ENCODE measurements at regions not wholly inside any gene's neighbourhood (a gene's known extent, or its start where the extent isn't known, plus 50 kb on each side); places are given as distances from the start of the nearest gene placed in this dataset.

- TF ChIP-seq CTCF (IDR thresholded peaks at IDR 0.05), result no peak
- no peak for DNase-seq
- no peak overlapping the region for H3K4me3 ChIP-seq
- no peaks in the 10 kb centered on the region for H3K4me1 ChIP-seq (ENCODE audit: low read depth)
- no peaks in the 10 kb centered on the region for H3K36me3 ChIP-seq (ENCODE audit: low read depth)
- ATAC-seq, result no peak
- H3K9me3 ChIP-seq, result peaks cover 18% of the 10 kb centered on the region
- intact Hi-C loops (cut with DNase I, micrococcal nuclease), result no loop called here
Measured at GRCh38 chr9:82449986-82450385, 461.4 kb downstream of the SPATA31D1 start.

- Histone ChIP-seq H3K4me1 (ENCODE audit: low read depth) (no peaks in the 10 kb centered on the region), H3K9me3 (peaks cover 5% of the 10 kb centered on the region), H3K36me3 (ENCODE audit: low read depth) (no peaks in the 10 kb centered on the region), H3K4me3 (no peak overlapping the region)
- no peak for TF ChIP-seq CTCF (IDR thresholded peaks at IDR 0.05)
- ATAC-seq, result no peak
- intact Hi-C loops (cut with DNase I, micrococcal nuclease), result no loop called here
- no peak for DNase-seq
Measured at GRCh38 chr9:82454509-82455190, 466.1 kb downstream of the SPATA31D1 start.

GRCh38 chr9:82456642-82457041 lies 468.1 kb downstream of the SPATA31D1 start:
- ATAC-seq (no peak), DNase-seq (no peak)
- peaks cover 5% of the 10 kb centered on the region for H3K9me3 ChIP-seq
- intact Hi-C loops (cut with DNase I, micrococcal nuclease), result no loop called here
- TF ChIP-seq CTCF (IDR thresholded peaks at IDR 0.05), result no peak
- H3K4me3 ChIP-seq, result no peak overlapping the region
- H3K4me1 ChIP-seq (ENCODE audit: low read depth), result no peaks in the 10 kb centered on the region
- no peaks in the 10 kb centered on the region for H3K36me3 ChIP-seq (ENCODE audit: low read depth)

GRCh38 chr9:82457298-82457697 lies 468.7 kb downstream of the SPATA31D1 start:
- intact Hi-C loops (cut with DNase I, micrococcal nuclease), result no loop called here
- peaks cover 4% of the 10 kb centered on the region for H3K9me3 ChIP-seq
- H3K4me1 ChIP-seq (ENCODE audit: low read depth), result no peaks in the 10 kb centered on the region
- H3K36me3 ChIP-seq (ENCODE audit: low read depth), result no peaks in the 10 kb centered on the region
- TF ChIP-seq CTCF (IDR thresholded peaks at IDR 0.05), result no peak
- ATAC-seq, result no peak
- DNase-seq, result no peak
- H3K4me3 ChIP-seq, result no peak overlapping the region

GRCh38 chr9:82457891-82458290 lies 469.3 kb downstream of the SPATA31D1 start:
- Histone ChIP-seq H3K36me3 (ENCODE audit: low read depth) (no peaks in the 10 kb centered on the region), H3K4me1 (ENCODE audit: low read depth) (no peaks in the 10 kb centered on the region), H3K4me3 (no peak overlapping the region), H3K9me3 (no peaks in the 10 kb centered on the region)
- TF ChIP-seq CTCF (IDR thresholded peaks at IDR 0.05), result no peak
- intact Hi-C loops (cut with DNase I, micrococcal nuclease), result no loop called here
- ATAC-seq (no peak), DNase-seq (no peak)

GRCh38 chr9:82458296-82458695 lies 469.7 kb downstream of the SPATA31D1 start:
- Histone ChIP-seq H3K36me3 (ENCODE audit: low read depth) (no peaks in the 10 kb centered on the region), H3K4me3 (no peak overlapping the region), H3K4me1 (ENCODE audit: low read depth) (no peaks in the 10 kb centered on the region), H3K9me3 (no peaks in the 10 kb centered on the region)
- DNase-seq, result no peak
- intact Hi-C loops (cut with DNase I, micrococcal nuclease), result no loop called here
- TF ChIP-seq CTCF (IDR thresholded peaks at IDR 0.05), result no peak
- no peak for ATAC-seq
